ENCODE measurements at regions not wholly inside any gene's neighbourhood (a gene's known extent, or its start where the extent isn't known, plus 50 kb on each side); places are given as distances from the start of the nearest gene placed in this dataset.

DNA sequence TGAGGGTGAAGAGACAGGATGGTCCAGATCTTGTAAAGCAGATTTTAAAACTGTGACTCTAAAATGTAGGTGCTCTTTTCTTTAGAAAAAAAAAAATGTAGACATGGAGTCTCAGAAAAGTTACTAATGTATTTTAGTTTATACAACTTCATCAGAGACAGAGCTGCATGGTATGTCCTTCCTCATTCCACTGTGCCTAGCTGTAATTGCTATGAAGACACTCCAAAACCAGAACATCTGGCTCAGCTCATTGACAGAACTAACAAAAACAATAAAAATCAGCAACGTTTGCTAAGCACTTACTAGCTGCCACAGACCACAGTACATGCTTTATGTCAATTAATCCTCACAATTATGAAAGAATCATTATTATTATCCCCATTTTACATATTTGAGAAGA is 160.7 kb downstream of the BARX2 start:
- TF ChIP-seq, protein P1, sequence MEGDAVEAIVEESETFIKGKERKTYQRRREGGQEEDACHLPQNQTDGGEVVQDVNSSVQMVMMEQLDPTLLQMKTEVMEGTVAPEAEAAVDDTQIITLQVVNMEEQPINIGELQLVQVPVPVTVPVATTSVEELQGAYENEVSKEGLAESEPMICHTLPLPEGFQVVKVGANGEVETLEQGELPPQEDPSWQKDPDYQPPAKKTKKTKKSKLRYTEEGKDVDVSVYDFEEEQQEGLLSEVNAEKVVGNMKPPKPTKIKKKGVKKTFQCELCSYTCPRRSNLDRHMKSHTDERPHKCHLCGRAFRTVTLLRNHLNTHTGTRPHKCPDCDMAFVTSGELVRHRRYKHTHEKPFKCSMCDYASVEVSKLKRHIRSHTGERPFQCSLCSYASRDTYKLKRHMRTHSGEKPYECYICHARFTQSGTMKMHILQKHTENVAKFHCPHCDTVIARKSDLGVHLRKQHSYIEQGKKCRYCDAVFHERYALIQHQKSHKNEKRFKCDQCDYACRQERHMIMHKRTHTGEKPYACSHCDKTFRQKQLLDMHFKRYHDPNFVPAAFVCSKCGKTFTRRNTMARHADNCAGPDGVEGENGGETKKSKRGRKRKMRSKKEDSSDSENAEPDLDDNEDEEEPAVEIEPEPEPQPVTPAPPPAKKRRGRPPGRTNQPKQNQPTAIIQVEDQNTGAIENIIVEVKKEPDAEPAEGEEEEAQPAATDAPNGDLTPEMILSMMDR (conservative IDR thresholded peaks at IDR 0.05) = no peak
- no peak for TF ChIP-seq EZH2 (IDR thresholded peaks at IDR 0.05; ENCODE audit: low read depth)
